ENCODE measurements at regions not wholly inside any gene's neighbourhood (a gene's known extent, or its start where the extent isn't known, plus 50 kb on each side); places are given as distances from the start of the nearest gene placed in this dataset.

- no peak for TF ChIP-seq CTCF (conservative IDR thresholded peaks at IDR 0.05 in 1 of 2, IDR thresholded peaks at IDR 0.05 in 1 of 2; ENCODE audit: low read depth in 1 of 2, low read length in 2 of 2)
- TF ChIP-seq EZH2 (IDR thresholded peaks at IDR 0.05; ENCODE audit: low read length, missing control alignments): no peak
These were observed 252.4 kb downstream of the EIPR1 start for GRCh38 chr2:3125001-3125760.

Data from fibroblast of lung (primary cell).